IMR-90 (cell line): ENCODE measurements at regions not wholly inside any gene's neighbourhood (a gene's known extent, or its start where the extent isn't known, plus 50 kb on each side); places are given as distances from the start of the nearest gene placed in this dataset.

Source experiments
- BHLHE40 ChIP-seq: fragments of 150-350 bp; IDR thresholded peaks from 2 replicates; pipeline ENCODE4 v1.6.1; 2016; ENCODE audit warnings: mild to moderate bottlenecking, low read depth, low read length
- FOS ChIP-seq: fragments of 150-350 bp; IDR thresholded peaks from 2 replicates; pipeline ENCODE4 v1.6.1; 2016; ENCODE audit warnings: low read depth, low read length
- MAFK ChIP-seq: IDR thresholded peaks from 2 replicates; pipeline ENCODE4 v1.6.1; 2012; ENCODE audit warnings: low read depth, low read length, improper control_type of control experiment
- MAZ ChIP-seq: IDR thresholded peaks from 2 replicates; pipeline ENCODE4 v1.6.1; 2012; ENCODE audit warnings: low read depth, mild to moderate bottlenecking, low read length, improper control_type of control experiment, moderate library complexity, borderline replicate concordance
- MXI1 ChIP-seq: IDR thresholded peaks from 2 replicates; pipeline ENCODE4 v1.6.1; 2012; ENCODE audit warnings: low read depth, mild to moderate bottlenecking, low read length, moderate library complexity, borderline replicate concordance
- NFE2L2 ChIP-seq: fragments of 150-350 bp; IDR thresholded peaks from 2 replicates; pipeline ENCODE4 v1.6.1; 2016; ENCODE audit warnings: low read depth, mild to moderate bottlenecking, low read length
- POLR2A ChIP-seq: IDR thresholded peaks from 2 replicates; pipeline ENCODE4 v1.6.1; 2012; ENCODE audit warnings: mild to moderate bottlenecking, low read depth, low read length
- RCOR1 ChIP-seq: IDR thresholded peaks from 2 replicates; pipeline ENCODE4 v1.6.1; 2012; ENCODE audit warnings: mild to moderate bottlenecking, low read length, improper control_type of control experiment; ENCODE audit not compliant: insufficient replicate concordance
- TF ChIP-seq, protein P1 (sequence below): conservative IDR thresholded peaks from 2 replicates; pipeline ENCODE4 v1.5.1; 2012; ENCODE audit warnings: mild to moderate bottlenecking, low read depth, low read length, improper control_type of control experiment

DNA sequence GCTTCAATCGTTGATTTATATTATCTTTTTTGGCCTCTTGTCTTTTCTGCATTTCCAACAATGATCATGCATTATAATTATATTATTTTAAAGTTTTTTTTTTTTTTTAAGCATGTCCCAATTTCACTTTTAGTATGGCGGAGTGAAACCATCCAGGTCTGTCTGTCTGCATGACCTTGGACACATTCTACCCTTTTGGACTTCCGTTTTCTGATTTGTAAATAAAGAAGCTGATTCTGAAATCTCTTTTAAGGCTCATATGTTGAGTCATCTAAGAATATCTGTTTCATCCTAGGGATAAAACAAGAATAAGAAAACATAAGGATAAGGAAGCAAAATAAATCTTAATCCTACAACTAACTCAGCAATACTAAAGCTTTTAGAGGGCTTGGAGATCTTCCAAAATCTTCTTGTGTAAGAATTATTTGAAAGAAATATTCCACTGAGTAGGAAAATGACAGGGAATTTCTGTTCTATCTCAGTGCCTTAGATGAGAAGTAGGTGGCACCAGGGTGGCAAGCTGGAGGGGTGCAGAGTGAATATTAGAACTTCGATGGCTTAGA, 195.7 kb upstream of the TOX3 start:
- no peak for TF ChIP-seq POLR2A
- TF ChIP-seq, protein P1, sequence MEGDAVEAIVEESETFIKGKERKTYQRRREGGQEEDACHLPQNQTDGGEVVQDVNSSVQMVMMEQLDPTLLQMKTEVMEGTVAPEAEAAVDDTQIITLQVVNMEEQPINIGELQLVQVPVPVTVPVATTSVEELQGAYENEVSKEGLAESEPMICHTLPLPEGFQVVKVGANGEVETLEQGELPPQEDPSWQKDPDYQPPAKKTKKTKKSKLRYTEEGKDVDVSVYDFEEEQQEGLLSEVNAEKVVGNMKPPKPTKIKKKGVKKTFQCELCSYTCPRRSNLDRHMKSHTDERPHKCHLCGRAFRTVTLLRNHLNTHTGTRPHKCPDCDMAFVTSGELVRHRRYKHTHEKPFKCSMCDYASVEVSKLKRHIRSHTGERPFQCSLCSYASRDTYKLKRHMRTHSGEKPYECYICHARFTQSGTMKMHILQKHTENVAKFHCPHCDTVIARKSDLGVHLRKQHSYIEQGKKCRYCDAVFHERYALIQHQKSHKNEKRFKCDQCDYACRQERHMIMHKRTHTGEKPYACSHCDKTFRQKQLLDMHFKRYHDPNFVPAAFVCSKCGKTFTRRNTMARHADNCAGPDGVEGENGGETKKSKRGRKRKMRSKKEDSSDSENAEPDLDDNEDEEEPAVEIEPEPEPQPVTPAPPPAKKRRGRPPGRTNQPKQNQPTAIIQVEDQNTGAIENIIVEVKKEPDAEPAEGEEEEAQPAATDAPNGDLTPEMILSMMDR = no peak
- no peak for TF ChIP-seq MAZ
- TF ChIP-seq BHLHE40 = no peak
- TF ChIP-seq FOS = no peak
- TF ChIP-seq NFE2L2 = no peak
- TF ChIP-seq RCOR1 = no peak
- TF ChIP-seq MAFK = no peak
- no peak for TF ChIP-seq MXI1
